K562 (cell line): ENCODE measurements at regions not wholly inside any gene's neighbourhood (a gene's known extent, or its start where the extent isn't known, plus 50 kb on each side); places are given as distances from the start of the nearest gene placed in this dataset.

Source experiments
- ATF1 ChIP-seq, 2 experiments: fragments of 450-650 bp in 1 of 2; IDR thresholded peaks; 2 replicates each; pipeline ENCODE4 v1.6.1; 2016; ENCODE audit warnings: missing compliant biosample characterization in 1 of 2, missing genetic modification characterization in 1 of 2
- C11orf30 ChIP-seq: fragments of 450-650 bp; IDR thresholded peaks from 2 replicates; pipeline ENCODE4 v1.6.1; 2016; ENCODE audit warnings: low read depth, mild to moderate bottlenecking
- CC2D1A ChIP-seq: fragments of 450-650 bp; IDR thresholded peaks from 2 replicates; pipeline ENCODE4 v1.6.1; 2017; ENCODE audit warnings: mild to moderate bottlenecking
- CSDE1 ChIP-seq, 2 experiments: fragments of 450-650 bp; IDR thresholded peaks; 2 replicates each; pipeline ENCODE4 v1.6.1; 2016; ENCODE audit warnings: mild to moderate bottlenecking in 1 of 2
- FOXA1 ChIP-seq: fragments of 450-650 bp; IDR thresholded peaks from 2 replicates; pipeline ENCODE4 v1.6.1; 2016; ENCODE audit warnings: mild to moderate bottlenecking, borderline replicate concordance
- GTF2F1 ChIP-seq: IDR thresholded peaks from 2 replicates; pipeline ENCODE4 v1.6.1; 2011; ENCODE audit warnings: low read depth, low read length, improper control_type of control experiment
- LEF1 ChIP-seq: fragments of 450-650 bp; IDR thresholded peaks from 2 replicates; pipeline ENCODE4 v1.6.1; 2016; ENCODE audit warnings: mild to moderate bottlenecking
- MCM5 ChIP-seq: fragments of 450-650 bp; IDR thresholded peaks from 2 replicates; pipeline ENCODE4 v1.6.1; 2016; ENCODE audit warnings: low read depth
- OTX1 ChIP-seq: fragments of 450-650 bp; formaldehyde crosslinking; IDR thresholded peaks from 2 replicates; pipeline ENCODE4 v1.4.0; 2022; ENCODE audit warnings: mild to moderate bottlenecking
- RAD51 ChIP-seq: fragments of 450-650 bp; IDR thresholded peaks from 2 replicates; pipeline ENCODE4 v1.7.1; 2016; ENCODE audit warnings: low read depth, mild to moderate bottlenecking, borderline replicate concordance
- RBM15 ChIP-seq: fragments of 200-400 bp; formaldehyde crosslinking; IDR thresholded peaks from 2 replicates; pipeline ENCODE4 v1.6.1; 2018; ENCODE audit warnings: mild to moderate bottlenecking, low read length, moderate library complexity; ENCODE audit not compliant: insufficient read depth
- TOE1 ChIP-seq, 2 experiments: fragments of 450-650 bp in 1 of 2; sonication (generic) in 1 of 2; formaldehyde crosslinking in 1 of 2; IDR thresholded peaks; 2 replicates each; pipeline versions ENCODE4 v1.7.1 to v1.8.0; 2016 to 2022; ENCODE audit warnings: borderline replicate concordance in 2 of 2, mild to moderate bottlenecking in 2 of 2, antibody characterized with exemption in 1 of 2, inconsistent platforms in 1 of 2, low read depth in 1 of 2, missing genetic modification reagents in 1 of 2, moderate library complexity in 1 of 2
- ZNF23 ChIP-seq: fragments of 250-450 bp; sonication (Bioruptor Pico); IDR thresholded peaks from 2 replicates; pipeline ENCODE4 v1.4.0; 2020; ENCODE audit warnings: mild to moderate bottlenecking
- ZNF232 ChIP-seq: sonication (generic); formaldehyde crosslinking; IDR thresholded peaks from 2 replicates; pipeline ENCODE4 v1.8.0; 2022; ENCODE audit warnings: mild to moderate bottlenecking, missing genetic modification reagents
- TF ChIP-seq, protein P1 (sequence below), 2 experiments: fragments of 200-800 bp in 1 of 2; sonication (Bioruptor generic) in 1 of 2; sonication (generic) in 1 of 2; formaldehyde crosslinking in 1 of 2; IDR thresholded peaks in 1 of 2; conservative IDR thresholded peaks in 1 of 2; 2 replicates each; pipeline versions ENCODE4 v1.5.0 to v1.6.1; 2016 to 2020; ENCODE audit warnings: missing compliant biosample characterization in 1 of 2, missing genetic modification characterization in 1 of 2, missing genetic modification reagents in 1 of 2
- TF ChIP-seq, protein P2 (sequence below): fragments of 450-650 bp; IDR thresholded peaks from 2 replicates; pipeline ENCODE4 v1.6.1; 2016
- TF ChIP-seq, protein P3 (sequence below): fragments of 450-650 bp; IDR thresholded peaks from 2 replicates; pipeline ENCODE4 v1.6.1; 2017; ENCODE audit warnings: antibody characterized with exemption, mild to moderate bottlenecking
- TF ChIP-seq, protein P4 (sequence below), 2 experiments: fragments of 450-650 bp in 1 of 2; IDR thresholded peaks; 2 replicates each; pipeline ENCODE4 v1.6.1; 2011 to 2017; ENCODE audit warnings: low read depth in 2 of 2, antibody characterized with exemption in 1 of 2, borderline replicate concordance in 1 of 2, low read length in 1 of 2, mild to moderate bottlenecking in 1 of 2, mixed read lengths in 1 of 2; ENCODE audit not compliant: control insufficient read depth in 1 of 2

DNA sequence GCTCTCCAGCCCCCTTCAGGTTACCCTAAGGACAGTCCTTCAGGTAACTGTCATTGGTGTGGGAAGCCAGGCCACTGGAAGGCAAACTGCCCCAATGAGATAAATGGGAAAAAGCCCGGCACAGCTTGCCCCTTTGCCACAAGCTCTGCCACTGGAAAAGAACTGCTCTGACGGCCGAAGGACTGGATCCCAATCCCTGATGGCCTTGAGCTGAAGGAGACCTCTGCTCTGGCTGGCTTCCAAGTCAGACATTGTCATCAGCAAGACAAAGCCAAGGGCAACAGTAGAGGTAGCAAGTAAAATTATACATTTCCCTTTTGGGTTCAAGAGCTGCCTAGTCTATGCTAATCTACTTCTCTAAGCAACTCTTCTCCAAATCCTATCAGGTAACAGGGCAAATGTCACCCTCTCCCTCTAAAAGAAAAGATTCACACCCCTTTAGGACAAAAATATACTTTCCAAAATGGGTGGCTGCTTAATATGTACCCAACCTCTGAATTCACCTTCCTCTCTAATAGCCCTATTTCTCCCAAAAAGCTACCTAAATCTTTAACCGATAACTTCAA lies 145.8 kb downstream of the ADSS2 start (continued):
- TF ChIP-seq LEF1 (no peak), ATF1 (CRISPR knock-in tag; IDR thresholded peaks at IDR 0.05) (no peak), ATF1 (tag; IDR thresholded peaks at IDR 0.05) (0 out of 2 replicates have a peak, but pooled peaks have one; percentile 17), CSDE1 (IDR thresholded peaks at IDR 0.05) (no peak), OTX1 (0 out of 2 replicates have a peak, but pooled peaks have one; percentile 9), ZNF23 (CRISPR knock-in tag) (no peak), TOE1 (IDR thresholded peaks at IDR 0.05; ENCODE audit: borderline replicate concordance) (no peak), TOE1 (CRISPR knock-in tag; IDR thresholded peaks at IDR 0.05; ENCODE audit: borderline replicate concordance, low read depth) (no peak), MCM5 (no peak), CC2D1A (no peak), RAD51 (no peak), GTF2F1 (no peak), FOXA1 (no peak), C11orf30 (no peak), ZNF232 (CRISPR knock-in tag) (no peak), RBM15 (no peak)
- TF ChIP-seq, protein P1, sequence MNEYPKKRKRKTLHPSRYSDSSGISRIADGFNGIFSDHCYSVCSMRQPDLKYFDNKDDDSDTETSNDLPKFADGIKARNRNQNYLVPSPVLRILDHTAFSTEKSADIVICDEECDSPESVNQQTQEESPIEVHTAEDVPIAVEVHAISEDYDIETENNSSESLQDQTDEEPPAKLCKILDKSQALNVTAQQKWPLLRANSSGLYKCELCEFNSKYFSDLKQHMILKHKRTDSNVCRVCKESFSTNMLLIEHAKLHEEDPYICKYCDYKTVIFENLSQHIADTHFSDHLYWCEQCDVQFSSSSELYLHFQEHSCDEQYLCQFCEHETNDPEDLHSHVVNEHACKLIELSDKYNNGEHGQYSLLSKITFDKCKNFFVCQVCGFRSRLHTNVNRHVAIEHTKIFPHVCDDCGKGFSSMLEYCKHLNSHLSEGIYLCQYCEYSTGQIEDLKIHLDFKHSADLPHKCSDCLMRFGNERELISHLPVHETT (CRISPR knock-in tag; conservative IDR thresholded peaks at IDR 0.05 in 1 of 2, IDR thresholded peaks at IDR 0.05 in 1 of 2), result 0 out of 4 replicates have a peak, but pooled peaks of 1 of the 2 experiments have one; percentile 18
- TF ChIP-seq, protein P2, sequence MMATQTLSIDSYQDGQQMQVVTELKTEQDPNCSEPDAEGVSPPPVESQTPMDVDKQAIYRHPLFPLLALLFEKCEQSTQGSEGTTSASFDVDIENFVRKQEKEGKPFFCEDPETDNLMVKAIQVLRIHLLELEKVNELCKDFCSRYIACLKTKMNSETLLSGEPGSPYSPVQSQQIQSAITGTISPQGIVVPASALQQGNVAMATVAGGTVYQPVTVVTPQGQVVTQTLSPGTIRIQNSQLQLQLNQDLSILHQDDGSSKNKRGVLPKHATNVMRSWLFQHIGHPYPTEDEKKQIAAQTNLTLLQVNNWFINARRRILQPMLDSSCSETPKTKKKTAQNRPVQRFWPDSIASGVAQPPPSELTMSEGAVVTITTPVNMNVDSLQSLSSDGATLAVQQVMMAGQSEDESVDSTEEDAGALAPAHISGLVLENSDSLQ, result no peak
- TF ChIP-seq, protein P3, sequence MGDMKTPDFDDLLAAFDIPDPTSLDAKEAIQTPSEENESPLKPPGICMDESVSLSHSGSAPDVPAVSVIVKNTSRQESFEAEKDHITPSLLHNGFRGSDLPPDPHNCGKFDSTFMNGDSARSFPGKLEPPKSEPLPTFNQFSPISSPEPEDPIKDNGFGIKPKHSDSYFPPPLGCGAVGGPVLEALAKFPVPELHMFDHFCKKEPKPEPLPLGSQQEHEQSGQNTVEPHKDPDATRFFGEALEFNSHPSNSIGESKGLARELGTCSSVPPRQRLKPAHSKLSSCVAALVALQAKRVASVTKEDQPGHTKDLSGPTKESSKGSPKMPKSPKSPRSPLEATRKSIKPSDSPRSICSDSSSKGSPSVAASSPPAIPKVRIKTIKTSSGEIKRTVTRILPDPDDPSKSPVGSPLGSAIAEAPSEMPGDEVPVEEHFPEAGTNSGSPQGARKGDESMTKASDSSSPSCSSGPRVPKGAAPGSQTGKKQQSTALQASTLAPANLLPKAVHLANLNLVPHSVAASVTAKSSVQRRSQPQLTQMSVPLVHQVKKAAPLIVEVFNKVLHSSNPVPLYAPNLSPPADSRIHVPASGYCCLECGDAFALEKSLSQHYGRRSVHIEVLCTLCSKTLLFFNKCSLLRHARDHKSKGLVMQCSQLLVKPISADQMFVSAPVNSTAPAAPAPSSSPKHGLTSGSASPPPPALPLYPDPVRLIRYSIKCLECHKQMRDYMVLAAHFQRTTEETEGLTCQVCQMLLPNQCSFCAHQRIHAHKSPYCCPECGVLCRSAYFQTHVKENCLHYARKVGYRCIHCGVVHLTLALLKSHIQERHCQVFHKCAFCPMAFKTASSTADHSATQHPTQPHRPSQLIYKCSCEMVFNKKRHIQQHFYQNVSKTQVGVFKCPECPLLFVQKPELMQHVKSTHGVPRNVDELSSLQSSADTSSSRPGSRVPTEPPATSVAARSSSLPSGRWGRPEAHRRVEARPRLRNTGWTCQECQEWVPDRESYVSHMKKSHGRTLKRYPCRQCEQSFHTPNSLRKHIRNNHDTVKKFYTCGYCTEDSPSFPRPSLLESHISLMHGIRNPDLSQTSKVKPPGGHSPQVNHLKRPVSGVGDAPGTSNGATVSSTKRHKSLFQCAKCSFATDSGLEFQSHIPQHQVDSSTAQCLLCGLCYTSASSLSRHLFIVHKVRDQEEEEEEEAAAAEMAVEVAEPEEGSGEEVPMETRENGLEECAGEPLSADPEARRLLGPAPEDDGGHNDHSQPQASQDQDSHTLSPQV, result peak; percentile 67
- TF ChIP-seq, protein P4, sequence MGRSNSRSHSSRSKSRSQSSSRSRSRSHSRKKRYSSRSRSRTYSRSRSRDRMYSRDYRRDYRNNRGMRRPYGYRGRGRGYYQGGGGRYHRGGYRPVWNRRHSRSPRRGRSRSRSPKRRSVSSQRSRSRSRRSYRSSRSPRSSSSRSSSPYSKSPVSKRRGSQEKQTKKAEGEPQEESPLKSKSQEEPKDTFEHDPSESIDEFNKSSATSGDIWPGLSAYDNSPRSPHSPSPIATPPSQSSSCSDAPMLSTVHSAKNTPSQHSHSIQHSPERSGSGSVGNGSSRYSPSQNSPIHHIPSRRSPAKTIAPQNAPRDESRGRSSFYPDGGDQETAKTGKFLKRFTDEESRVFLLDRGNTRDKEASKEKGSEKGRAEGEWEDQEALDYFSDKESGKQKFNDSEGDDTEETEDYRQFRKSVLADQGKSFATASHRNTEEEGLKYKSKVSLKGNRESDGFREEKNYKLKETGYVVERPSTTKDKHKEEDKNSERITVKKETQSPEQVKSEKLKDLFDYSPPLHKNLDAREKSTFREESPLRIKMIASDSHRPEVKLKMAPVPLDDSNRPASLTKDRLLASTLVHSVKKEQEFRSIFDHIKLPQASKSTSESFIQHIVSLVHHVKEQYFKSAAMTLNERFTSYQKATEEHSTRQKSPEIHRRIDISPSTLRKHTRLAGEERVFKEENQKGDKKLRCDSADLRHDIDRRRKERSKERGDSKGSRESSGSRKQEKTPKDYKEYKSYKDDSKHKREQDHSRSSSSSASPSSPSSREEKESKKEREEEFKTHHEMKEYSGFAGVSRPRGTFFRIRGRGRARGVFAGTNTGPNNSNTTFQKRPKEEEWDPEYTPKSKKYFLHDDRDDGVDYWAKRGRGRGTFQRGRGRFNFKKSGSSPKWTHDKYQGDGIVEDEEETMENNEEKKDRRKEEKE (IDR thresholded peaks at IDR 0.05; ENCODE audit: borderline replicate concordance in 1 of 2, control insufficient read depth in 1 of 2, low read depth in 2 of 2, low read length in 1 of 2), result no peak
